ENCODE measurements at regions not wholly inside any gene's neighbourhood (a gene's known extent, or its start where the extent isn't known, plus 50 kb on each side); places are given as distances from the start of the nearest gene placed in this dataset.

GRCh38 chr13:62084728-62085127 is 669.1 kb upstream of the PCDH20 start:
- no peak for TF ChIP-seq CTCF (IDR thresholded peaks at IDR 0.05 in 2 of 3, conservative IDR thresholded peaks at IDR 0.05 in 1 of 3; ENCODE audit: borderline replicate concordance in 1 of 3, insufficient read depth in 1 of 3, low read depth in 2 of 3, low read length in 2 of 3)
- TF ChIP-seq ATF3 (IDR thresholded peaks at IDR 0.05), result no peak
- TF ChIP-seq RAD21 (IDR thresholded peaks at IDR 0.05; ENCODE audit: low read depth), result no peak
- TF ChIP-seq SIN3A (IDR thresholded peaks at IDR 0.05; ENCODE audit: low read depth), result no peak
- TF ChIP-seq POLR2A (IDR thresholded peaks at IDR 0.05; ENCODE audit: borderline replicate concordance, extremely low read depth, insufficient read depth, insufficient read length), result no peak
- no peak for TF ChIP-seq TCF7L2 (IDR thresholded peaks at IDR 0.05; ENCODE audit: borderline replicate concordance, extremely low read depth, insufficient read depth, insufficient read length)
- TF ChIP-seq POLR2AphosphoS5 (IDR thresholded peaks at IDR 0.05; ENCODE audit: low read depth, low read length), result no peak
- no peak for TF ChIP-seq EZH2phosphoT487 (IDR thresholded peaks at IDR 0.05; ENCODE audit: borderline replicate concordance)

All from HCT116 (cell line).